HG03175 (cell line): ENCODE measurements at regions not wholly inside any gene's neighbourhood (a gene's known extent, or its start where the extent isn't known, plus 50 kb on each side); places are given as distances from the start of the nearest gene placed in this dataset.

Experiments used
- ATAC-seq: cut with Tn5 transposase; IDR thresholded peaks from one replicate; pipeline ENCODE4 v1.9.1; 2021; ENCODE audit warnings: mild to moderate bottlenecking, moderate library complexity; ENCODE audit not compliant: unreplicated experiment

- no peak for ATAC-seq
Measured at GRCh38 chr1:5506634-5507033, 485.6 kb downstream of the NPHP4 start.

GRCh38 chr1:5505944-5506343 is 486.3 kb downstream of the NPHP4 start:
- ATAC-seq: no peak

GRCh38 chr1:5504364-5504740 is 487.9 kb downstream of the NPHP4 start:
- ATAC-seq: no peak

GRCh38 chr1:5503556-5504363 is 488.5 kb downstream of the NPHP4 start:
- no peak for ATAC-seq

GRCh38 chr1:5502311-5503194 is 489.7 kb downstream of the NPHP4 start:
- ATAC-seq: no peak

- ATAC-seq: no peak
Measured at GRCh38 chr1:5501206-5501930, 490.9 kb downstream of the NPHP4 start.

GRCh38 chr1:5500541-5500940 is 491.7 kb downstream of the NPHP4 start:
- no peak for ATAC-seq

GRCh38 chr1:5497503-5497902 is 494.7 kb downstream of the NPHP4 start:
- no peak for ATAC-seq

GRCh38 chr1:5495596-5496410 is 496.4 kb downstream of the NPHP4 start:
- no peak for ATAC-seq

- ATAC-seq: no peak
Measured at GRCh38 chr1:5494518-5494917, 497.7 kb downstream of the NPHP4 start.

GRCh38 chr1:5493851-5494311 is 498.3 kb downstream of the NPHP4 start:
- no peak for ATAC-seq

- no peak for ATAC-seq
Measured at GRCh38 chr1:5493275-5493674, 498.9 kb downstream of the NPHP4 start.

GRCh38 chr1:5492846-5493245 is 499.4 kb downstream of the NPHP4 start:
- no peak for ATAC-seq

GRCh38 chr1:5491207-5491904 is 500.9 kb downstream of the NPHP4 start:
- no peak for ATAC-seq

GRCh38 chr1:5490635-5491034 is 501.6 kb downstream of the NPHP4 start:
- no peak for ATAC-seq

GRCh38 chr1:5488448-5488847 is 503.8 kb downstream of the NPHP4 start:
- ATAC-seq: no peak

GRCh38 chr1:5485968-5486696 is 506.1 kb downstream of the NPHP4 start:
- no peak for ATAC-seq

- no peak for ATAC-seq
Measured at GRCh38 chr1:5485436-5485835, 506.8 kb downstream of the NPHP4 start.
